Breast epithelium (tissue), 4 donors: ENCODE measurements at regions not wholly inside any gene's neighbourhood (a gene's known extent, or its start where the extent isn't known, plus 50 kb on each side); places are given as distances from the start of the nearest gene placed in this dataset.

Source experiments
- DNase-seq, 2 donors: peaks; one replicate each; pipeline ENCODE4 v3.0.0-alpha.2; 2019; ENCODE audit warnings: low spot score in 2 of 2
- H3K27ac ChIP-seq, 2 donors: fragments of 200-600 bp; sonication (generic) in 1 of 2; one replicate each; pipeline ENCODE4 v1.5.1; 2016 to 2019; ENCODE audit warnings: mild to moderate bottlenecking in 1 of 2
- H3K27me3 ChIP-seq, 2 donors: fragments of 200-600 bp; sonication (generic) in 1 of 2; one replicate each; pipeline versions ENCODE4 v1.5.1 to v1.6.0; 2017 to 2019; ENCODE audit warnings: control low read depth in 1 of 2, mild to moderate bottlenecking in 1 of 2
- H3K36me3 ChIP-seq: fragments of 200-600 bp; one replicate; pipeline ENCODE4 v1.5.1; 2019
- H3K4me1 ChIP-seq, 2 donors: fragments of 200-600 bp; sonication (generic); one replicate each; pipeline ENCODE4 v1.5.1; 2016 to 2019; ENCODE audit warnings: control low read depth in 1 of 2
- H3K4me3 ChIP-seq, 3 donors: fragments of 200-600 bp; sonication (generic); 1 replicate in 2 of 3; 2 replicates in 1 of 3; pipeline ENCODE4 v1.5.1; 2016 to 2019; ENCODE audit warnings: mild to moderate bottlenecking in 3 of 3, moderate library complexity in 2 of 3
- H3K9me3 ChIP-seq, 2 donors: fragments of 200-600 bp; sonication (generic) in 1 of 2; one replicate each; pipeline ENCODE4 v1.5.1; 2016 to 2019; ENCODE audit warnings: control low read depth in 1 of 2
- POLR2A ChIP-seq: fragments of 450-650 bp; IDR thresholded peaks from one replicate; pipeline ENCODE4 v1.6.1; 2016; ENCODE audit warnings: antibody characterized with exemption, mild to moderate bottlenecking, moderate library complexity
- POLR2AphosphoS5 ChIP-seq, 3 donors: sonication (generic); formaldehyde crosslinking; IDR thresholded peaks; one replicate each; pipeline ENCODE4 v1.6.1; 2017; ENCODE audit warnings: antibody characterized with exemption in 3 of 3
- intact Hi-C: fragments of 100-400 bp; cut with DNase I; formaldehyde crosslinking; loops from one replicate; pipeline ENCODE4 v1.15.1; 2023; ENCODE audit warnings: low total_unique reads
- TF ChIP-seq, protein P1 (sequence below), 3 donors: fragments of 450-650 bp; IDR thresholded peaks; one replicate each; pipeline ENCODE4 v1.5.1; 2016 to 2017; ENCODE audit warnings: antibody characterized with exemption in 3 of 3, mild to moderate bottlenecking in 3 of 3, moderate library complexity in 3 of 3

DNA sequence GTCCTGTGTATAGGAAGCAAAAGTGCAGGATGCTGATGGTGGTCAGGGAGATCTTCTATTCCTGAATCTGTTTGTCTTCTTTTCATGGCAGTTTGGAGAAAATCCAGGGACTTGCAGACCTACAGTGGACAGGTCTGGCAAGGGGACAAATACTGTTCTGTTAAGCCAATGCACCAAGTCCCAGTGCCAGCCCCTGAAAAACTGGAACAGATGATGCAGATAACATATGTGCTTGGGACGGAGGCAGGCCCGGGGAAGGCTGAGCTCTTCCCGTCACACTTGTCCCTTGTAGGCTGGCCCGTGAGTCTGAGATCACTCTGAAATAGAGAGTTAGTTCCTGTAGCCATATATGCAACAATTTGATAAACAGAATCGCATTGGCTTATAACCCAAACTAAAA is 265.7 kb downstream of the MTRR start:
- Histone ChIP-seq H3K4me3 (no peak overlapping the region), H3K27me3 (no peaks in the 10 kb centered on the region), H3K27ac (no peak overlapping the region), H3K36me3 (no peaks in the 10 kb centered on the region), H3K4me1 (no peaks in the 10 kb centered on the region), H3K9me3 (no peaks in the 10 kb centered on the region)
- intact Hi-C loops, result loop anchor here (10.0 kb wide), 1 partner anchor 1840 kb away; no protein-coding TSS in a partner anchor
- no peak for TF ChIP-seq POLR2A
- no peak for DNase-seq

DNA sequence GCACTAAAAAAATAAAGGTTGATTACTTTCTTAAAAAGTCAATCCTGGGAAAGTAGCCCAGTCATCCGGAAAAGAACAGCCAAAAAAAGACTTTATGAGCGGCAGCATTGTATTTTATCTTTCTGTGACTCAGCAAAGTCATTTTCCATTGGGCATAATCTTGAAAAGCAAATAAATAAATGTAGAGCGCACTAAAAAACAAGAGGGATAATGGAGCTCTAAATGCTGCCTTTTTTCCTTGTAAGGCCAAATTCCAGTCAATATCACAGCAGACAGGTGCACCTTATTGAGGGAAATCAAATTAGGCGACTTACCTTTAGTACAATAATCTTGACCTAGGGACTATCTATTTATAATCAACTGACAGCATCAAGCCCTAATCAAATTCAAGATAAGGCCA is 266.8 kb downstream of the MTRR start:
- Histone ChIP-seq H3K27me3 (no peaks in the 10 kb centered on the region), H3K4me1 (no peaks in the 10 kb centered on the region), H3K9me3 (no peaks in the 10 kb centered on the region), H3K36me3 (no peaks in the 10 kb centered on the region), H3K27ac (no peak overlapping the region), H3K4me3 (no peak overlapping the region)
- DNase-seq, result no peak
- TF ChIP-seq, protein P1, sequence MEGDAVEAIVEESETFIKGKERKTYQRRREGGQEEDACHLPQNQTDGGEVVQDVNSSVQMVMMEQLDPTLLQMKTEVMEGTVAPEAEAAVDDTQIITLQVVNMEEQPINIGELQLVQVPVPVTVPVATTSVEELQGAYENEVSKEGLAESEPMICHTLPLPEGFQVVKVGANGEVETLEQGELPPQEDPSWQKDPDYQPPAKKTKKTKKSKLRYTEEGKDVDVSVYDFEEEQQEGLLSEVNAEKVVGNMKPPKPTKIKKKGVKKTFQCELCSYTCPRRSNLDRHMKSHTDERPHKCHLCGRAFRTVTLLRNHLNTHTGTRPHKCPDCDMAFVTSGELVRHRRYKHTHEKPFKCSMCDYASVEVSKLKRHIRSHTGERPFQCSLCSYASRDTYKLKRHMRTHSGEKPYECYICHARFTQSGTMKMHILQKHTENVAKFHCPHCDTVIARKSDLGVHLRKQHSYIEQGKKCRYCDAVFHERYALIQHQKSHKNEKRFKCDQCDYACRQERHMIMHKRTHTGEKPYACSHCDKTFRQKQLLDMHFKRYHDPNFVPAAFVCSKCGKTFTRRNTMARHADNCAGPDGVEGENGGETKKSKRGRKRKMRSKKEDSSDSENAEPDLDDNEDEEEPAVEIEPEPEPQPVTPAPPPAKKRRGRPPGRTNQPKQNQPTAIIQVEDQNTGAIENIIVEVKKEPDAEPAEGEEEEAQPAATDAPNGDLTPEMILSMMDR (IDR thresholded peaks at IDR 0.05), result no peak
- TF ChIP-seq POLR2A (no peak), POLR2AphosphoS5 (IDR thresholded peaks at IDR 0.05) (no peak)
- intact Hi-C loops, result loop anchor here (10.0 kb wide), 1 partner anchor 1841 kb away; no protein-coding TSS in a partner anchor

DNA sequence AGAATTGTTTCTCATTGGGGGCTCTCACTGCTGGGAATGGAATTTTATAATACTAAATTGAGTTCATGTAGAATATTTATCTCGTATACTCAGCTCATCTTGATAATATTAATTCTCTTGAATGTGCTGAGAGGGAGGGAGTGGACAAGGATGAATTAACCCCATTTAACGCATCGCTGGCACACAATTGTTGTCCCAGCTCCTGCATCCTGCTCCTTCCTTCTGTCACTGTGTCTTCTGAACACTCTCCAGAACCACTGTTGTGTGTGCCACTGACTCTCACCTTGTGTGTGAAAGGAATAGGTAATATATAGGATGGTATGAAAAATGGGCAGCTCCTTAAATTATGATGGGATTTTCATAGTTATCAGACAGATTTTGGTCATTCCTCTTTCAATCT is 267.3 kb downstream of the MTRR start:
- H3K9me3 ChIP-seq, result no peaks in the 10 kb centered on the region
- no peaks in the 10 kb centered on the region for H3K36me3 ChIP-seq
- intact Hi-C loops, result loop anchor here (10.0 kb wide), 1 partner anchor 1841 kb away; no protein-coding TSS in a partner anchor
- TF ChIP-seq, protein P1 (IDR thresholded peaks at IDR 0.05), result no peak
- TF ChIP-seq POLR2A (no peak), POLR2AphosphoS5 (IDR thresholded peaks at IDR 0.05) (no peak)
- H3K27me3 ChIP-seq, result no peaks in the 10 kb centered on the region
- H3K4me1 ChIP-seq, result no peaks in the 10 kb centered on the region
- H3K4me3 ChIP-seq, result no peak overlapping the region
- no peak for DNase-seq
- no peak overlapping the region for H3K27ac ChIP-seq

DNA sequence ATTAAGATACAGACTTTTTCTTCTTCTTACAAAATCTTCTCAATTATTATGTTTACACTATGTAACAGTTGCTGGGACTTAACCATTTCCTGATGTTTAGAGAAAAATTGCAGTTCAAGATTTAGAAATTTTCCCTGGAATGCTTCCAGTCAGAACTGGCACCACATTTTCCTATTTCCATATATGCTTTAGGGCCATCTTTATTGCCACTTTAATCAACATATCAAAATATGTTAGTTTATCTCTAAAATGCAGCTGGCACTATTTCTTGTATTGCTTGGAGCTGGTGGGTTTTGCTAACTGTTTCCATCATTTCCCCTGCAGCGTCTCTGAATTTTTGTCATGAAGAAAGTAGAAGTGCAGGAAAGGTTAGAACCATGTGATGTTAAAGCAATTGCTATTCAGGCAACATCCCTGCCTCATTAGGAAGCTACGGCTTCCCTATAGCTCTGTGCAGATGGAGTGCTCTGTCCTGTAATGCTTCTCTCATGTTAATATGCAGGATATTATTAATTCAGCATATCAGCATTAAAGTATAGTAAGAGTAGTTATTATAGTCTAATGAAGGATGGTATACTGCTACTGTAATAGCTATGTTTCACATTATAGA is 269.1 kb downstream of the MTRR start:
- TF ChIP-seq POLR2AphosphoS5 (IDR thresholded peaks at IDR 0.05) (no peak), POLR2A (no peak)
- TF ChIP-seq, protein P1 (IDR thresholded peaks at IDR 0.05), result no peak
- Histone ChIP-seq H3K4me3 (no peak overlapping the region), H3K4me1 (no peaks in the 10 kb centered on the region), H3K27me3 (no peaks in the 10 kb centered on the region), H3K27ac (no peak overlapping the region), H3K36me3 (no peaks in the 10 kb centered on the region), H3K9me3 (no peaks in the 10 kb centered on the region)
- intact Hi-C loops, result loop anchor here (10.0 kb wide), 1 partner anchor 1843 kb away; no protein-coding TSS in a partner anchor
- no peak for DNase-seq

DNA sequence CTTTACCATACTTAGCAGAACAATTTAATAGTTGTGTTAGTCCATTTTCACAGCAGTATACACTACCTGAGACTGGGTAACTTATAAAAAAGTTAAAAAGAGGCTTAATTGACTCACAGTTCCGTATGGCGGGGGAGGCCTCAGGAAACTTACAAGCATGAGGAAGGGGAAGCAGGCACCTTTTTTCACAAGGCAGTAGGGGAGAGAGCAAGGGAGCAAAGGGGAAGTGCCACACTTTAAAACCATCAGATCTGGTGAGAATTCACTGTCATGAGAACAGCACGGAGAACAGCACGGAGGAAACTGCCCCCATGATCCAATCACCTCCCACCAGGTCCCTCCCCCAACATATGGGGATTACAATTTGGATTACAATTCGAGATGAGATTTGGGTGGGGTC is 269.9 kb downstream of the MTRR start:
- Histone ChIP-seq H3K4me3 (no peak overlapping the region), H3K27ac (no peak overlapping the region), H3K4me1 (no peaks in the 10 kb centered on the region), H3K9me3 (no peaks in the 10 kb centered on the region), H3K36me3 (no peaks in the 10 kb centered on the region), H3K27me3 (no peaks in the 10 kb centered on the region)
- intact Hi-C loops, result loop anchor here (10.0 kb wide), 1 partner anchor 1844 kb away; no protein-coding TSS in a partner anchor
- TF ChIP-seq, protein P1 (IDR thresholded peaks at IDR 0.05), result no peak
- no peak for TF ChIP-seq POLR2AphosphoS5 (IDR thresholded peaks at IDR 0.05)
- no peak for TF ChIP-seq POLR2A
- DNase-seq, result no peak
